Glomerular visceral epithelial cell (primary cell): ENCODE measurements at regions not wholly inside any gene's neighbourhood (a gene's known extent, or its start where the extent isn't known, plus 50 kb on each side); places are given as distances from the start of the nearest gene placed in this dataset.

ENCODE experiments used
- DNase-seq: peaks from one replicate; pipeline ENCODE4 v3.0.0-alpha.2; 2016; ENCODE audit errors: extremely low spot score

GRCh38 chr11:92829671-92830070 lies 139.8 kb upstream of the MTNR1B start:
- DNase-seq = no peak

DNA sequence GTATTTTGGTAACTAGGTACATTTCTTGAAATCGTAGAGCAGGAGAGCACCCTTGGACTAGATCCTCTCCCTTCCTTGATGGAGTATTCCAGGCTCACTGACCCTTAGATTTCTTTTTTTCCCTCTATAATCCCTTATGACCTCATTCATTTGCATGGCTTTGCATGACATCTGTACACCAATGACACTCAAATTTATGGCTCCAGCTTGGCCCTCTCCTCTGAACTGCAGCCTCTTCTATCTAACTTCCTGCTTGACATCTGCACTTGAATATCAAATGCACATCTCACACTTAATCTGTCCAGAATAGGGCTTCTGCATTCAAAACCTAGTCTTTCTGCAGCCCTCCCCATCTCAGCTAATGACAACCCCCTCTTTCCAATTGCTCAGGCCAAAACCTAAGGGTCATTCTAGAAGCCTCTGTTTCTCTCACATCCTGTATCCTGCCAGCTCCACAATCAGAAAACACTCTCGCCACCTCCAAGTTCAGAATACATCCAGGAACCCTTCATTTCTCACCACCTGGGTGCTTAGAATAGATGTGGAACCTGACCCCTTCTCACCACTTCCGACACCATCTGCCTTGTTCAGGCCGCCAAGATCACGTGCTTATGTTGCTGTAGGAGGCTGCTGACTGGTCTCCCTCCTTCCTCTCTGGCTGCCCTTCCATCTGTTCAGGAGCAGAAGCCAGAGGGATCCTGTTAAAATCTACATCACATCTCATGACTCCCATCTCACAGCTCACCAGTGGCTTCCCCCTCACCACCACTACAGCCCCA lies 138.9 kb upstream of the MTNR1B start:
- no peak for DNase-seq

DNA sequence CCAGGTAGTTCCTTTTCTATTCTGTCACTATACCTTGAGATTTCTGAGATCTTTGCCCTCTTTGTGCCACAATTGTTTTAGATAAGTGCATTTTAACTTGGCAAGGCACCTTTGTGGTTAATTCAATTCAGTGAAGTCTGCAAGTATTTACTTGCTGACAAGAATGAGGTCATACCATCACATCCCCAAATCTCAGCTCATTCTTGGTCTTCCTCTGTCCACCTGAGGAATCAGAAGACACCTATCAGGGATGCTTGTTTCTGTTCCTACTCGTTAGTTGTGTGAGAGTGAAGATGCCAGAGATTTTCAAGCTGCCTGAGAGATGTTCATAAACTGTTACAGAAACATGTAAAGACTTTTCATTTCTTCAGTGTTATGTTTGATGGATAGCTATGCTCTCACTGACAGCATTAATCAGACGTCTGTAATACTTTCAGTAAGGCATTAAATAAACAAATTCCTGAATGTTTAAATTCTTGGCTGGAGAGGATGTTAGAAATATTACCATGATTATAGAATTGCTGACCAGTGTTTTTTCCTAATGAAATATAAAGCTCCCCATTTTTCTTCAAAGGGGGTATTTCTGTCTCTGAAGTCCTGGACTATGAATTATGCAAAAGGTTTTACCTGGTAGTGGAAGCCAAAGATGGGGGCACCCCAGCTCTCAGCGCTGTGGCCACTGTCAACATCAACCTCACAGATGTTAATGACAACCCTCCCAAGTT lies 135.0 kb upstream of the MTNR1B start:
- DNase-seq = no peak

GRCh38 chr11:92837595-92837994 lies 131.9 kb upstream of the MTNR1B start:
- DNase-seq = no peak

DNA sequence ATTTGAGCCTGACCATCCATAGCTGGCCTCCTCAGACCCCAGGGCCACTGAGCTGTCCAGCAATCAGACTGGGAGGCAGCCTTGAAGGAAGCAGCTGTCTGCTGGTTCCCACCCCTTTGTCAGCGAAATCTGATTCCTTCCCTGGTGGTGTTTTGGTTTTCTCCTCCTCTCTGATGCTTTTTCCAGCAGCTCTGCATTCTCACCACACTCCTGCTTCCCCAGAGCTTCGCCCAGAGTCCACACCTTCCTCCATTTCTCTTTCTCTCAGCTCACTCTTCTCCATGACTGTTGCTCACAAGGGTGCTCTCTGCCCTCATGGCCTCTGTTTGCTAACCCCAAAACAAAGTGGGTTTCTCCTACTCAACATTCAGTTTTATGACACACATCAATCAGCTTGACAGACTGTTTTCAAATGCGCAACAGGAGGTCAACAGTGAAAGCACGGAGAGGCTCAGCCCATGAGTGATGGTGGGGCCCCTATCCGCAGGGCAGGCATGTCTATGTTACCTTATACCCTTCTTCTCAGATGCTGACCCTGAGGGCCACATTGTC lies 130.6 kb upstream of the MTNR1B start:
- DNase-seq = no peak

DNA sequence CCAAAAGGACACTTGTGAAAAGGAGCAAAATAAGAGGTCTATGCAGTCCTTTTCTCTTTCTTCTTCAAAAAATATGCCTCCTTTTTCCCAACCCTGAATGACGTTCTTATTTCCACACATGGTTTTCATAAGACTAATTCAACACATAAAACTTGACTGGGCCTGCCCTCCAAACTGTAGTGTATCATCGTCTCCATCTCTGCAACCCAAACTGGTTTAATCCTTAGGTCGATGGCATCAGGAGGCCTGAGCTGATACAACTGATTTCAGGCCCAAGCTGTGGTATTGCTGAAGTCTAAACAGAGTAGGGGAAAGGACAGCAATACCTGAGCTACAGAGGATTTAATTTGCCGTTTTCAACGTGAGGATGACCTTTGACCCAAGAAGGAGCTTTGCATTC lies 130.0 kb upstream of the MTNR1B start:
- DNase-seq = no peak

- no peak for DNase-seq
Measured at GRCh38 chr11:92841719-92842118, 127.7 kb upstream of the MTNR1B start.

- DNase-seq = no peak
Measured at GRCh38 chr11:92843455-92843854, 126.0 kb upstream of the MTNR1B start.

- DNase-seq = no peak
Measured at GRCh38 chr11:92844197-92844596, 125.3 kb upstream of the MTNR1B start.

DNA sequence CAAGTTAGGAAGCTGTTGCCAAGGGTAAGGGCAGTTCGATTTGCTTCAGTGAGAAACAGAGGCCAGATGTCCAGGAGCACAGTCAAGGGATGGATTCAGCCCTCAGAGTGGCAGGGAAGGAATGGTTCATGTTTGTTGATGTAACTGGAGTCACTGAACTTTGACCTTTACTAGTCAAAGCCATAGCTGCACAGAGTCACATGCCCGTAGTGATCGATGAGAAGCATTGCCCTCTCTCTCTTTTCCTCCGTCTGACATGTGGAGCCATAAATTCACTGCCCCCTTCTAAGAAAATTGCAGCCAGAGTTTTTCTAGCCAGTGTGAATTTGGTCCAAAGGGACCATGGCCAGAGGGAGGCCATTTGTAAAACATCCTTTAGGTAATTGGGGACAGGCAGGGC lies 124.1 kb upstream of the MTNR1B start:
- no peak for DNase-seq

DNA sequence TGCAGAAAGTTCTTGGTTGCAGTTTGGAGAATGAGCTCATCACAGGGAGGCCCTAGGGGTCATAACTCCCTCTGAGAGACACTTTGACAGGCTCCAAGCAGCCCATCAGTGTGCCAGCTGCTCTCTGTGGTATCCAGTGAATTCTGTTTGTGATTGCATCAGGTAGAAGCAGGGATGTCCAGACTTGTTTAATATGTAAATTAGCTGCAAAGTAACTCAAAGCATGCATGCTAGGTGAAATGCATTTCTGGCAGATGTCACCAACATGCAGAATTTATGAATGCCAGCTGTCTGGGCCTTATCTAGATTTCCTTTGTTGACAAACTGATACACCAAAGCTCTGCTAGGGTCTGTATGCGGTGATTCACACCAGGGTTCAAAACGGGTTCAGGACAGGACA lies 123.6 kb upstream of the MTNR1B start:
- DNase-seq = no peak

GRCh38 chr11:92846491-92847125 lies 122.8 kb upstream of the MTNR1B start:
- DNase-seq = no peak

DNA sequence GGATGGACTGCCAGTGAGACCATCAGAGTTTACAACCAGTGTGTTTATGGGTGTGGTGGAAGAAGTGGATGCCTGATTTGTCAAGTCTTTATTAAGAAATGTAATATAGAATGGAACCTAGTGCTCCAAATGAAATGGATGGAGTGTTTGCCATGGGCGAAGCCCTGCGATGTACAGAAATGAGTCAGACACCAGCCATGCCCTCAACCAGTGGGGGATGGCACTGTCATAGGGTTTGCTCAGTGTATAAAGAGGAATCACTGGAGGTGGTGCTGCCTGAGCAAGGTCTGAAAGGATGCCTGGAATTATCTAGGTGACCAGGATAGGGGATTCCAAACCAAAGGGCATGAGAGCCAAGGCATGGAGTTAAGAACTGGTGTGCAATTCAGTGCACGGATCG lies 120.9 kb upstream of the MTNR1B start:
- no peak for DNase-seq

GRCh38 chr11:92850296-92850826 lies 119.1 kb upstream of the MTNR1B start:
- DNase-seq = no peak

- no peak for DNase-seq
Measured at GRCh38 chr11:92852229-92852628, 117.2 kb upstream of the MTNR1B start.

DNA sequence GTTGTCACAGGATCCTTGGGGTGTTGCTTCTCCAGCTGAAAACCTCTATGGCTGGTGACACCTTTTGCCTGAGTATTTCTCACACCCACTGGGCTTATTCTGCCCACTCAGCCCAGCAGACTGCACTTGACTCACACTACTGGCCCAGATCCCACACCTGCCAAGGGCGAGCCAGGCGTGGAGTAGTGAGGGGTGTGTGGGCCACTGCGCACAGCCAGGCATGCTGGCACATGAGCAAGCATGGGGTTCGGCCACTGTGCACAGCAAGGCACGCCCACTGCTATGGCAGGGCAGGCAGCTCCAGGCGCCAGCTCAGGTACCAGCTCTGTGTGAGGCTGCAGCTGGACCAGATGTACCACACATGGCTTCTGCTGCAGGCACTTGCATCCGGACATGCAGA lies 116.5 kb upstream of the MTNR1B start:
- DNase-seq = peak; percentile 39

DNA sequence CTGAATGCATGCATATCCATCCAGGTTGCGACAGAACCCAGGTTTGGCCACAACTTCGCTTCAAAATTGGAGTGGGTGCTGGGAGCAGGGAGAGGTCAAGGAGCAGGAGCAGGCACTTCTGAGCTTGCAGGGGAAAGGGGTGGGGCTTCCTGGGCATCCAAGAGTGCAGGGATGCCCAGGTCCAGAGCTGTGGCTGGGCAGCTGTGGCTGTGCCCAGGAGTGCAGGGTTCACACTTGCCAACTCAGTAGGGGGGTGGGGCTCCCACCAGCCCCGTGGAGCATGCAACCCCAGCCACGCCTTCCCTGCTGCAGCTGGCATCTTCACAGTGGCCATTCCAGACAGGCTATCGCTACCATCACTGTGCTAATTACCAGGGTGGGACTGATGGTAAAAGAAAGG lies 115.3 kb upstream of the MTNR1B start:
- peak; percentile 11 for DNase-seq

- no peak for DNase-seq
Measured at GRCh38 chr11:92854952-92855351, 114.5 kb upstream of the MTNR1B start.

GRCh38 chr11:92855607-92856405 lies 113.6 kb upstream of the MTNR1B start:
- DNase-seq = no peak

GRCh38 chr11:92857407-92857806 lies 112.0 kb upstream of the MTNR1B start:
- DNase-seq = no peak

GRCh38 chr11:92859156-92859690 lies 110.2 kb upstream of the MTNR1B start:
- DNase-seq = no peak
